ENCODE measurements at regions not wholly inside any gene's neighbourhood (a gene's known extent, or its start where the extent isn't known, plus 50 kb on each side); places are given as distances from the start of the nearest gene placed in this dataset.

GRCh38 chr3:181174676-181175233 lies 185.2 kb upstream of the DNAJC19 start:
- no peak overlapping the region for H3K4me2 ChIP-seq (ENCODE audit: insufficient read depth, low read length)
- H4K20me1 ChIP-seq (ENCODE audit: insufficient read depth, low read length), result no peaks in the 10 kb centered on the region
- TF ChIP-seq CTCF (IDR thresholded peaks at IDR 0.05; ENCODE audit: extremely low read depth, low read depth, low read length), result no peak
- DNase-seq (ENCODE audit: insufficient read length, low spot score, missing footprints), result no peak
- no peaks in the 10 kb centered on the region for H3K4me1 ChIP-seq (ENCODE audit: insufficient read depth, low read length)
- H3K9me3 ChIP-seq (ENCODE audit: low read depth, low read length), result peaks cover 3% of the 10 kb centered on the region
- no peak overlapping the region for H2AFZ ChIP-seq (ENCODE audit: low read length)
- H3K36me3 ChIP-seq (ENCODE audit: insufficient read depth, low read length), result no peaks in the 10 kb centered on the region
- no peaks in the 10 kb centered on the region for H3K79me2 ChIP-seq (ENCODE audit: insufficient read depth, low read length)
- no peak overlapping the region for H3K4me3 ChIP-seq (ENCODE audit: insufficient read depth, low read length)
- H3K27ac ChIP-seq (ENCODE audit: low read depth, low read length), result no peak overlapping the region
- H3K27me3 ChIP-seq (ENCODE audit: insufficient read depth, low read length), result no peaks in the 10 kb centered on the region

GRCh38 chr3:181174022-181174421 lies 184.5 kb upstream of the DNAJC19 start:
- Histone ChIP-seq H2AFZ (ENCODE audit: low read length) (no peak overlapping the region), H3K4me3 (ENCODE audit: insufficient read depth, low read length) (no peak overlapping the region)

GRCh38 chr3:181173227-181173626 lies 183.7 kb upstream of the DNAJC19 start:
- no peak for DNase-seq (ENCODE audit: insufficient read length, low spot score, missing footprints)
- Histone ChIP-seq H3K4me1 (ENCODE audit: insufficient read depth, low read length) (no peaks in the 10 kb centered on the region), H3K9me3 (ENCODE audit: low read depth, low read length) (peaks cover 3% of the 10 kb centered on the region), H3K79me2 (ENCODE audit: insufficient read depth, low read length) (no peaks in the 10 kb centered on the region), H4K20me1 (ENCODE audit: insufficient read depth, low read length) (no peaks in the 10 kb centered on the region), H3K4me3 (ENCODE audit: insufficient read depth, low read length) (no peak overlapping the region), H3K4me2 (ENCODE audit: insufficient read depth, low read length) (no peak overlapping the region), H3K27me3 (ENCODE audit: insufficient read depth, low read length) (no peaks in the 10 kb centered on the region), H3K36me3 (ENCODE audit: insufficient read depth, low read length) (no peaks in the 10 kb centered on the region), H2AFZ (ENCODE audit: low read length) (no peak overlapping the region), H3K27ac (ENCODE audit: low read depth, low read length) (no peak overlapping the region)
- TF ChIP-seq CTCF (IDR thresholded peaks at IDR 0.05; ENCODE audit: extremely low read depth, low read depth, low read length), result no peak

More at GRCh38 chr3:181174022-181174421, 184.5 kb upstream of the DNAJC19 start:
- no peak for TF ChIP-seq CTCF (IDR thresholded peaks at IDR 0.05; ENCODE audit: extremely low read depth, low read depth, low read length)
- H3K79me2 ChIP-seq (ENCODE audit: insufficient read depth, low read length), result no peaks in the 10 kb centered on the region
- no peak overlapping the region for H3K4me2 ChIP-seq (ENCODE audit: insufficient read depth, low read length)
- H3K27me3 ChIP-seq (ENCODE audit: insufficient read depth, low read length), result no peaks in the 10 kb centered on the region
- no peaks in the 10 kb centered on the region for H4K20me1 ChIP-seq (ENCODE audit: insufficient read depth, low read length)
- H3K4me1 ChIP-seq (ENCODE audit: insufficient read depth, low read length), result no peaks in the 10 kb centered on the region
- peaks cover 3% of the 10 kb centered on the region for H3K9me3 ChIP-seq (ENCODE audit: low read depth, low read length)
- no peaks in the 10 kb centered on the region for H3K36me3 ChIP-seq (ENCODE audit: insufficient read depth, low read length)
- no peak for DNase-seq (ENCODE audit: insufficient read length, low spot score, missing footprints)
- H3K27ac ChIP-seq (ENCODE audit: low read depth, low read length), result no peak overlapping the region

GRCh38 chr3:181134873-181135272 lies 145.3 kb upstream of the DNAJC19 start:
- Histone ChIP-seq H3K4me2 (ENCODE audit: insufficient read depth, low read length) (no peak overlapping the region), H2AFZ (ENCODE audit: low read length) (no peak overlapping the region), H3K36me3 (ENCODE audit: insufficient read depth, low read length) (no peaks in the 10 kb centered on the region), H4K20me1 (ENCODE audit: insufficient read depth, low read length) (no peaks in the 10 kb centered on the region), H3K27ac (ENCODE audit: low read depth, low read length) (no peak overlapping the region), H3K9me3 (ENCODE audit: low read depth, low read length) (no peaks in the 10 kb centered on the region), H3K4me1 (ENCODE audit: insufficient read depth, low read length) (no peaks in the 10 kb centered on the region), H3K79me2 (ENCODE audit: insufficient read depth, low read length) (no peaks in the 10 kb centered on the region), H3K4me3 (ENCODE audit: insufficient read depth, low read length) (no peak overlapping the region), H3K27me3 (ENCODE audit: insufficient read depth, low read length) (no peaks in the 10 kb centered on the region)
- peak; percentile 13 for DNase-seq (ENCODE audit: insufficient read length, low spot score, missing footprints)
- no peak for TF ChIP-seq CTCF (IDR thresholded peaks at IDR 0.05; ENCODE audit: extremely low read depth, low read depth, low read length)

All from osteoblast (primary cell).